ENCODE measurements at regions not wholly inside any gene's neighbourhood (a gene's known extent, or its start where the extent isn't known, plus 50 kb on each side); places are given as distances from the start of the nearest gene placed in this dataset.

GRCh38 chr3:18132991-18133390, 292.1 kb downstream of the SATB1 start:
- TF ChIP-seq CTCF (IDR thresholded peaks at IDR 0.05) (no peak), POLR2A (IDR thresholded peaks at IDR 0.05) (no peak)
